ENCODE measurements at regions not wholly inside any gene's neighbourhood (a gene's known extent, or its start where the extent isn't known, plus 50 kb on each side); places are given as distances from the start of the nearest gene placed in this dataset.

- no peaks in the 10 kb centered on the region for H3K79me2 ChIP-seq (ENCODE audit: control insufficient read depth, insufficient read depth, low read length, poor library complexity)
- H3K9me3 ChIP-seq (ENCODE audit: insufficient read depth, low read depth, low read length), result no peaks in the 10 kb centered on the region
- H4K12ac ChIP-seq (ENCODE audit: low read depth, low read length), result no peak overlapping the region
- H2BK5ac ChIP-seq (ENCODE audit: low read depth, low read length, poor library complexity), result no peak overlapping the region
- H3K9ac ChIP-seq (ENCODE audit: low read length), result no peak overlapping the region
- no peak overlapping the region for H3K18ac ChIP-seq (ENCODE audit: low read length)
- no peak overlapping the region for H4K8ac ChIP-seq (ENCODE audit: low read depth, low read length)
- no peak overlapping the region for H4K91ac ChIP-seq (ENCODE audit: low read depth, low read length)
- no peak overlapping the region for H3K4me2 ChIP-seq (ENCODE audit: low read length)
- no peak overlapping the region for H2AK5ac ChIP-seq (ENCODE audit: low read length)
- H3K4me3 ChIP-seq (ENCODE audit: low read depth, low read length), result no peak overlapping the region
- no peaks in the 10 kb centered on the region for H3K27me3 ChIP-seq (ENCODE audit: insufficient read depth, low read length)
- no peak overlapping the region for H2BK120ac ChIP-seq (ENCODE audit: insufficient read depth, low read length, poor library complexity)
- H3K79me1 ChIP-seq (ENCODE audit: low read length), result no peaks in the 10 kb centered on the region
- H3K23ac ChIP-seq (ENCODE audit: low read length), result no peak overlapping the region
- no peak overlapping the region for H3K27ac ChIP-seq (ENCODE audit: low read depth, low read length)
- no peaks in the 10 kb centered on the region for H3K4me1 ChIP-seq (ENCODE audit: control insufficient read depth in 1 of 2, insufficient read depth in 2 of 2, low read length in 2 of 2)
- H3K4ac ChIP-seq (ENCODE audit: low read depth, low read length), result no peak overlapping the region
- no CpG with 5 or more reads among the region's 4 CpGs for WGBS (ENCODE audit: extremely low coverage, insufficient coverage, insufficient read length)
- no peak overlapping the region for H2AFZ ChIP-seq (ENCODE audit: insufficient read depth, low read length, poor library complexity)
- H3K36me3 ChIP-seq (ENCODE audit: control insufficient read depth in 1 of 2, insufficient read depth in 2 of 2, low read length in 2 of 2), result no peaks in the 10 kb centered on the region
- peak in 1 of 2 donors; percentile 24 for DNase-seq
- no peak overlapping the region for H3K14ac ChIP-seq (ENCODE audit: low read length)
- no peak overlapping the region for H2BK12ac ChIP-seq (ENCODE audit: low read length)
Observed at GRCh38 chr6:95093154-95093553, 484.2 kb upstream of the MANEA start.

DNA sequence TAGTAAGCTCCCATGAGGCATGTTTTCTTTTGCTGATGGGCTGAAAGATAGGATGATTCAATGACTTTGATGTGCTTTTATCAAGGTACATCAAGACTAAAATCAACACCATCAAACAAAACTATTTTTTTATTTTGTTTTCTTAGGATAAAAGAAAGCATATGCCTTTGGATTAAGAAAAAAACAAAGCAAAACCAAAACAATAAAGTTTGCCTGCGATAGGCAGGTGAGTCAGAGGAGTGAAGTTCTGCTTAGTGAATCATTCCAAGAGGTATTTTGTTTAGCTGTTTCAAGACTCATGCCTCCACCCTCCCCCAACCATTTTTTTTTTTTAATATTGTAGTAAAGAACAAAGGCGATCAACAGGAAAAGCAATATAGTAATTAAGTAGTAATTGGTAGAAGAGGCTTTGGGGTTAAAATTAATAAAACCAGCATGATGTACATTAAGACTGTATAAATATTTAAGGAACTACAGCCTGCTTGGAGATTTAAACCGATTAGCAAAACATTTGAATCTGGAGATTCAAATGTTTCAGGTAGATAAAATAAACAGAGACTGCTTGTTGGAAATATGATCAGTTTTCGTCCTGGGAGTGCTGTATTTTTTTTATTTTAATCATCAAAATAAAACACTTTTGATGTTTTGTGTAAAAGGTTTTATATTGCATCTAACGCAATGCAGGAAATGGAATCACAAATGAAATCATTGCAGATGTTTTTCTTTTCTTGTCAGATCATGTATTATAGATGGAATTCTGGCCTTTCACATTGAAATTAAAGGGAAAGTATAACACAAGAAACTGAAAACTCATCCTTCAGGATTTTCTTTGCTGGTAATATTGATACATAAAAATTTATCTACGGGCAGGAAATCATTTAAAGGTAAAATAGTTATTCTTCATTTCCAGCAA lies 482.3 kb upstream of the MANEA start:
- no peaks in the 10 kb centered on the region for H3K27me3 ChIP-seq (ENCODE audit: insufficient read depth, low read length)
- H3K4me3 ChIP-seq (ENCODE audit: low read depth, low read length), result no peak overlapping the region
- DNase-seq, result peak; percentile 5 to 73
- no peak overlapping the region for H4K12ac ChIP-seq (ENCODE audit: low read depth, low read length)
- H2BK5ac ChIP-seq (ENCODE audit: low read depth, low read length, poor library complexity), result no peak overlapping the region
- H2AFZ ChIP-seq (ENCODE audit: insufficient read depth, low read length, poor library complexity), result no peak overlapping the region
- no peak overlapping the region for H3K18ac ChIP-seq (ENCODE audit: low read length)
- no peak overlapping the region for H3K27ac ChIP-seq (ENCODE audit: low read depth, low read length)
- no peak overlapping the region for H4K91ac ChIP-seq (ENCODE audit: low read depth, low read length)
- no peak overlapping the region for H2AK5ac ChIP-seq (ENCODE audit: low read length)
- no peaks in the 10 kb centered on the region for H3K4me1 ChIP-seq (ENCODE audit: control insufficient read depth in 1 of 2, insufficient read depth in 2 of 2, low read length in 2 of 2)
- H3K14ac ChIP-seq (ENCODE audit: low read length), result no peak overlapping the region
- no peak overlapping the region for H3K9ac ChIP-seq (ENCODE audit: low read length)
- H3K23ac ChIP-seq (ENCODE audit: low read length), result no peak overlapping the region
- H3K79me1 ChIP-seq (ENCODE audit: low read length), result no peaks in the 10 kb centered on the region
- no peaks in the 10 kb centered on the region for H3K79me2 ChIP-seq (ENCODE audit: control insufficient read depth, insufficient read depth, low read length, poor library complexity)
- no peak overlapping the region for H3K4me2 ChIP-seq (ENCODE audit: low read length)
- no peaks in the 10 kb centered on the region for H3K9me3 ChIP-seq (ENCODE audit: insufficient read depth, low read depth, low read length)
- no peaks in the 10 kb centered on the region for H3K36me3 ChIP-seq (ENCODE audit: control insufficient read depth in 1 of 2, insufficient read depth in 2 of 2, low read length in 2 of 2)
- no peak overlapping the region for H2BK12ac ChIP-seq (ENCODE audit: low read length)
- H4K8ac ChIP-seq (ENCODE audit: low read depth, low read length), result no peak overlapping the region
- H2BK120ac ChIP-seq (ENCODE audit: insufficient read depth, low read length, poor library complexity), result no peak overlapping the region
- H3K4ac ChIP-seq (ENCODE audit: low read depth, low read length), result no peak overlapping the region
- WGBS (ENCODE audit: extremely low coverage, insufficient coverage, insufficient read length), result no CpG with 5 or more reads among the region's 6 CpGs

DNA sequence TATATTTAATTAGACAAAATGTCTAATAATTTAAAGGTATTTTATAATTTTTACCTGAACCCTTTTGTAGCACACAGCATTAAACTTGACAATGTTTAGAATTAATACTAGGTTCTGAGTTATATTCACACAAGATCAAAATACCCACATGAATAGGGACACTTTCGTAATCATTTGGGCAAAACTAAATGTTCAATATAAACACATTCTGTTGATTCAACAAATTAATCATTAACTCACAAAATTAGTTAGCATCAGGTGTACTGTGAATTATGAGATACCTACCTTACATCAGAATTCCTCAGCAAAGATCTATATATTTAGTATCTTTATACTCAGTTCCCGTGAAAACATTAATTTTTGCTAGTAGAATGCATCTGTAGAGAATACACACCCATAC lies 481.5 kb upstream of the MANEA start:
- no peak overlapping the region for H3K18ac ChIP-seq (ENCODE audit: low read length)
- H3K4me1 ChIP-seq (ENCODE audit: control insufficient read depth in 1 of 2, insufficient read depth in 2 of 2, low read length in 2 of 2), result no peaks in the 10 kb centered on the region
- H3K27me3 ChIP-seq (ENCODE audit: insufficient read depth, low read length), result no peaks in the 10 kb centered on the region
- no peak overlapping the region for H3K4ac ChIP-seq (ENCODE audit: low read depth, low read length)
- H3K9ac ChIP-seq (ENCODE audit: low read length), result no peak overlapping the region
- no peaks in the 10 kb centered on the region for H3K79me1 ChIP-seq (ENCODE audit: low read length)
- no peak overlapping the region for H2AFZ ChIP-seq (ENCODE audit: insufficient read depth, low read length, poor library complexity)
- no peak overlapping the region for H2BK12ac ChIP-seq (ENCODE audit: low read length)
- no peak overlapping the region for H3K23ac ChIP-seq (ENCODE audit: low read length)
- no peak overlapping the region for H3K27ac ChIP-seq (ENCODE audit: low read depth, low read length)
- no peaks in the 10 kb centered on the region for H3K79me2 ChIP-seq (ENCODE audit: control insufficient read depth, insufficient read depth, low read length, poor library complexity)
- no peak overlapping the region for H4K12ac ChIP-seq (ENCODE audit: low read depth, low read length)
- H3K36me3 ChIP-seq (ENCODE audit: control insufficient read depth in 1 of 2, insufficient read depth in 2 of 2, low read length in 2 of 2), result no peaks in the 10 kb centered on the region
- H2BK120ac ChIP-seq (ENCODE audit: insufficient read depth, low read length, poor library complexity), result no peak overlapping the region
- no CpG with 5 or more reads among the region's 2 CpGs for WGBS (ENCODE audit: extremely low coverage, insufficient coverage, insufficient read length)
- H4K8ac ChIP-seq (ENCODE audit: low read depth, low read length), result no peak overlapping the region
- no peak overlapping the region for H3K4me3 ChIP-seq (ENCODE audit: low read depth, low read length)
- no peak overlapping the region for H4K91ac ChIP-seq (ENCODE audit: low read depth, low read length)
- no peak overlapping the region for H2AK5ac ChIP-seq (ENCODE audit: low read length)
- H2BK5ac ChIP-seq (ENCODE audit: low read depth, low read length, poor library complexity), result no peak overlapping the region
- H3K14ac ChIP-seq (ENCODE audit: low read length), result no peak overlapping the region
- no peak overlapping the region for H3K4me2 ChIP-seq (ENCODE audit: low read length)
- H3K9me3 ChIP-seq (ENCODE audit: insufficient read depth, low read depth, low read length), result no peaks in the 10 kb centered on the region
- no peak for DNase-seq

DNA sequence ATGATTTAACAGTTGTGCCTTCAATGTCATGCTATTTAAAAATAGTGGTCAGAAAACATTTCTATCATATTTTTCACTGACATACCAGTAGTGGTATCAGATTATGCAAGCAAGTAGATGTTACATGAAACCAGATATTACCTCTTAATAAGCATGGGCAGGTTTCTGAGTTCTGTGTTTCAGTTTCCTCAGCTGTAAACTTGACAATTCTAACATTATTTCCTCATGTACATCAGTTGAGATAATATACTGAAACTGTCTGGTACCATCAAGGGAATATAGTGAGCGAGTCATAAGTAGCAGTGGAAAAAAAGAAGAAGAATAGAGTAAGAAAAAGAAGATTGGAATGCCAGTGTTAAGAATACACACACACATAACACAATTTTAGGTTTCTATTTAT lies 477.9 kb upstream of the MANEA start:
- no peak overlapping the region for H4K91ac ChIP-seq (ENCODE audit: low read depth, low read length)
- H3K23ac ChIP-seq (ENCODE audit: low read length), result no peak overlapping the region
- H3K9ac ChIP-seq (ENCODE audit: low read length), result no peak overlapping the region
- H3K4me1 ChIP-seq (ENCODE audit: control insufficient read depth in 1 of 2, insufficient read depth in 2 of 2, low read length in 2 of 2), result no peaks in the 10 kb centered on the region
- no peaks in the 10 kb centered on the region for H3K27me3 ChIP-seq (ENCODE audit: insufficient read depth, low read length)
- WGBS (ENCODE audit: extremely low coverage, insufficient coverage, insufficient read length), result no CpG with 5 or more reads among the region's 1 CpG
- H3K18ac ChIP-seq (ENCODE audit: low read length), result no peak overlapping the region
- H3K14ac ChIP-seq (ENCODE audit: low read length), result no peak overlapping the region
- H2BK120ac ChIP-seq (ENCODE audit: insufficient read depth, low read length, poor library complexity), result no peak overlapping the region
- H3K27ac ChIP-seq (ENCODE audit: low read depth, low read length), result no peak overlapping the region
- no peaks in the 10 kb centered on the region for H3K79me2 ChIP-seq (ENCODE audit: control insufficient read depth, insufficient read depth, low read length, poor library complexity)
- no peak overlapping the region for H2BK5ac ChIP-seq (ENCODE audit: low read depth, low read length, poor library complexity)
- H3K36me3 ChIP-seq (ENCODE audit: control insufficient read depth in 1 of 2, insufficient read depth in 2 of 2, low read length in 2 of 2), result no peaks in the 10 kb centered on the region
- H3K4me3 ChIP-seq (ENCODE audit: low read depth, low read length), result no peak overlapping the region
- H3K4ac ChIP-seq (ENCODE audit: low read depth, low read length), result no peak overlapping the region
- H2AK5ac ChIP-seq (ENCODE audit: low read length), result no peak overlapping the region
- no peaks in the 10 kb centered on the region for H3K9me3 ChIP-seq (ENCODE audit: insufficient read depth, low read depth, low read length)
- no peaks in the 10 kb centered on the region for H3K79me1 ChIP-seq (ENCODE audit: low read length)
- no peak overlapping the region for H4K8ac ChIP-seq (ENCODE audit: low read depth, low read length)
- DNase-seq, result peak in 1 of 2 donors; percentile 8
- H2BK12ac ChIP-seq (ENCODE audit: low read length), result no peak overlapping the region
- H3K4me2 ChIP-seq (ENCODE audit: low read length), result no peak overlapping the region
- H2AFZ ChIP-seq (ENCODE audit: insufficient read depth, low read length, poor library complexity), result no peak overlapping the region
- no peak overlapping the region for H4K12ac ChIP-seq (ENCODE audit: low read depth, low read length)

Data from trophoblast cell (in vitro differentiated cells and primary cell).